CD4-positive, alpha-beta memory T cell (primary cell): ENCODE measurements at regions not wholly inside any gene's neighbourhood (a gene's known extent, or its start where the extent isn't known, plus 50 kb on each side); places are given as distances from the start of the nearest gene placed in this dataset.

Experiments used
- CTCF ChIA-PET: fragments of 350-600 bp; sonication (Branson Sonifier 250); formaldehyde crosslinking; loops from one replicate; lab custom pipeline; 2021; ENCODE audit warnings: inconsistent platforms; ENCODE audit not compliant: partially characterized antibody; lab: Charles Lee
- POLR2A ChIA-PET: fragments of 350-600 bp; sonication (Branson Sonifier 250); formaldehyde crosslinking; loops from one replicate; lab custom pipeline; 2021; ENCODE audit not compliant: partially characterized antibody; lab: Charles Lee
- DNase-seq, 5 donors: peaks; one replicate each; pipeline versions ENCODE4 v3.0.0 to v3.0.0-alpha.2; 2020 to 2022; ENCODE audit warnings: mixed read lengths in 1 of 5
- H3K27ac ChIP-seq: one replicate; pipeline ENCODE4 v1.7.0; 2013; ENCODE audit warnings: low read depth, low read length
- H3K27me3 ChIP-seq: 2 replicates; pipeline ENCODE4 v1.7.0; 2013; ENCODE audit warnings: mild to moderate bottlenecking, low read length, moderate library complexity; ENCODE audit not compliant: insufficient read depth
- H3K36me3 ChIP-seq: 2 replicates; pipeline ENCODE4 v1.7.0; 2013; ENCODE audit warnings: mild to moderate bottlenecking, low read length, moderate library complexity; ENCODE audit not compliant: insufficient read depth
- H3K4me1 ChIP-seq: 2 replicates; pipeline ENCODE4 v1.7.0; 2013; ENCODE audit warnings: mild to moderate bottlenecking, low read length, moderate library complexity; ENCODE audit not compliant: insufficient read depth
- H3K4me3 ChIP-seq, 2 donors: one replicate each; pipeline ENCODE4 v1.7.0; 2013; ENCODE audit warnings: low read length in 2 of 2, mild to moderate bottlenecking in 1 of 2
- H3K9me3 ChIP-seq, 2 donors: one replicate each; pipeline ENCODE4 v1.7.0; 2013; ENCODE audit warnings: low read length in 2 of 2, control low read depth in 1 of 2; ENCODE audit not compliant: control insufficient read depth in 1 of 2
- H3K27ac Mint-ChIP-seq, 7 donors: one replicate each; pipeline ENCODE4 v1.8.0; 2020 to 2021; ENCODE audit warnings: mixed read lengths in 7 of 7, mild to moderate bottlenecking in 6 of 7, inconsistent platforms in 3 of 7, moderate library complexity in 3 of 7
- H3K27me3 Mint-ChIP-seq, 2 donors: one replicate each; pipeline ENCODE4 v1.8.0; 2020 to 2021; ENCODE audit warnings: mixed read lengths in 2 of 2
- H3K36me3 Mint-ChIP-seq, 2 donors: one replicate each; pipeline ENCODE4 v1.8.0; 2020 to 2021; ENCODE audit warnings: mixed read lengths in 2 of 2, inconsistent platforms in 1 of 2, mild to moderate bottlenecking in 1 of 2
- H3K4me1 Mint-ChIP-seq, 4 donors: one replicate each; pipeline ENCODE4 v1.8.0; 2020 to 2021; ENCODE audit warnings: mixed read lengths in 4 of 4, mild to moderate bottlenecking in 1 of 4
- H3K4me3 Mint-ChIP-seq, 8 donors: one replicate each; pipeline ENCODE4 v1.8.0; 2020 to 2021; ENCODE audit warnings: mixed read lengths in 8 of 8, mild to moderate bottlenecking in 7 of 8, moderate library complexity in 6 of 8, inconsistent platforms in 3 of 8
- H3K9me3 Mint-ChIP-seq, 8 donors: one replicate each; pipeline ENCODE4 v1.8.0; 2020 to 2021; ENCODE audit warnings: mixed read lengths in 8 of 8, mild to moderate bottlenecking in 5 of 8, inconsistent platforms in 3 of 8, moderate library complexity in 1 of 8
- intact Hi-C: fragments of 100-400 bp; cut with micrococcal nuclease; formaldehyde crosslinking; loops from one replicate; pipeline ENCODE4 v1.15.1; 2023

DNA sequence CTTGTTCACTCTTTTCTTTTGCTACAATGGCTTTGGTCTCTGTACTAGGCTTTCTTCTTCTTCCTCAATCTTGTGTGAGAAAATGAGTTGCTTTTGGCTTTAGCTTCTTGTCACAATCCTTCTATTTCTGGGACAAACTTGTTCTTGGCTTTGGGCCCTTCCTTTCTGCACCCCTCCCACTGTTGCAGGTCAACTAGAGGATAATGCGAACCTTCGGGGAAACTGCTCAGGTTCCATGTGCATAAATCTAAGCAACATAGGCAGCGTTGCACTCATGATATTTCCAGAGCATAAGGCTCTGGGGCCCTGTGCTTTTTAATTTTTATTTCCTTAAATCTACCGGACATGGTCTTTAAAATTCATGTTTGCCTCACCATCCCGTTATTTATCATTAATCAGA, 89.8 kb upstream of the LRIG3 start:
- Mint-ChIP-seq H3K27me3 (no peaks in the 10 kb centered on the region), H3K4me3 (no peak overlapping the region), H3K27ac (no peak overlapping the region), H3K36me3 (no peaks in the 10 kb centered on the region), H3K9me3 (peaks cover 0 to 3% (median 0%) of the 10 kb centered on the region in 8 donors), H3K4me1 (no peaks in the 10 kb centered on the region)
- H3K27ac ChIP-seq, result no peak overlapping the region
- no peaks in the 10 kb centered on the region for H3K9me3 ChIP-seq
- H3K4me1 ChIP-seq, result no peaks in the 10 kb centered on the region
- no peak for DNase-seq
- CTCF ChIA-PET, result no interaction called here
- intact Hi-C loops, result no loop called here
- H3K36me3 ChIP-seq, result no peaks in the 10 kb centered on the region
- no peak overlapping the region for H3K4me3 ChIP-seq
- H3K27me3 ChIP-seq, result no peaks in the 10 kb centered on the region
- POLR2A ChIA-PET, result no interaction called here

DNA sequence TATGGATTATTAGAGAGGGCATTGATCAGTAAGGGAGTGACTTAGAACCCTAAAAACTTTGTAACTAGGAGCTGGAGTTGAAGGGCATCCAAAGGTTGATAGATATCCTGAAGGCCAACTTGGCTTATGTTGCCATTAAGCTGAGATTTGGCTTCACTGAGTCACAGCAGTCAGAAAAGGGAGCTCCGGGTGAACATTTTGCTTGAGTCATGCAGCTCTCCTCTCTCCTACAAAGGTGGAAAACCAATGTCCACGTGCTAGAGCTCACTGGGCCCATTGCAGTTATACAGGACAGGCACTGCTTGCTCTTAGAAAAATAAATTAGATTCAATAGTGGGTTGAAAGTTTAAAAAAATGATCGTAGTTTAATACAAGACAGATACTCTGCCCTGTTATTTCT, 87.3 kb upstream of the LRIG3 start:
- intact Hi-C loops, result no loop called here
- no peaks in the 10 kb centered on the region for H3K4me1 ChIP-seq
- Mint-ChIP-seq H3K36me3 (no peaks in the 10 kb centered on the region), H3K4me1 (no peaks in the 10 kb centered on the region), H3K4me3 (no peak overlapping the region), H3K27me3 (no peaks in the 10 kb centered on the region), H3K9me3 (peaks cover 0 to 4% (median under 1%) of the 10 kb centered on the region in 8 donors), H3K27ac (no peak overlapping the region)
- no peak overlapping the region for H3K4me3 ChIP-seq
- ChIA-PET CTCF (no interaction called here), POLR2A (no interaction called here)
- no peaks in the 10 kb centered on the region for H3K9me3 ChIP-seq
- DNase-seq, result no peak
- H3K27ac ChIP-seq, result no peak overlapping the region
- no peaks in the 10 kb centered on the region for H3K27me3 ChIP-seq
- H3K36me3 ChIP-seq, result no peaks in the 10 kb centered on the region

DNA sequence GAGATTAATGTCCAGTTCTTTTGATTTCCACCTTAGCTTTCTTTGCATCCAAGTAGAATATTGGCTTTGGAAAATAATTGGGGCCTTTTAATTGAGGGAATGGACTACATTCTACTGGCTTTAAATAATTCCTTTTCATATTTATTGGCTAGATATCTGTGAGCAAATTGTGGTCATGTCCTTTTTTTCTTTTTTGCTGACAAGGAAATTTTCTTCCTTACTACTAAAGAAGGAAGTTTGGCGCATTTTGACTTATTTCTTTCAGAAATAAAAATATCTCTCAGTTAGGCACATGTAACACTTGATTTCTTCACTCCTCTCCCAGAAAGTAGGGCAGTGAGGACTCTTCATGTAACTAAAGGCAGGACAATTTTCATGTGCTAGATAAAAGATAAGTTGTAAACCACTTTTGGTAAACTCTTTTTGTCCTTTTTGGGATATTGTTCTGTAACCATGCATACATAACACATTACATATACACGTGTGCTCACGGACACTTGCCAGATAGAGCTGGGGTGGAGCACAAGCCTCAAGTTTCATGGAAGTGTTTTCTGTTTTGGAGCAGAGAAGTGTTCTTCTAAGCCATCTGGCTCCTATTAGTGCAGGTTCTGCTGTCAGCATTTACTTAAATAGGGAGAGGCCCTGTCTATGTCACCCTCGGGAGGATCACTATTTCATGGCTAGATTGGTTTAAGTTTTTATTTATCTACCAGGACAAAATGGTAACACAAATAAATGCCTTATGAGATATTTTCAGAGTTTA, 85.1 kb upstream of the LRIG3 start:
- POLR2A ChIA-PET, result no interaction called here
- H3K27me3 ChIP-seq, result no peaks in the 10 kb centered on the region
- H3K4me1 ChIP-seq, result no peaks in the 10 kb centered on the region
- CTCF ChIA-PET, result no interaction called here
- no peaks in the 10 kb centered on the region for H3K36me3 ChIP-seq
- DNase-seq, result no peak
- H3K36me3 Mint-ChIP-seq, result no peaks in the 10 kb centered on the region
- H3K9me3 Mint-ChIP-seq, result peaks cover 0 to 4% (median under 1%) of the 10 kb centered on the region in 8 donors
- no peak overlapping the region for H3K4me3 Mint-ChIP-seq
- intact Hi-C loops, result no loop called here
- no peaks in the 10 kb centered on the region for H3K27me3 Mint-ChIP-seq
- no peak overlapping the region for H3K27ac ChIP-seq
- H3K4me1 Mint-ChIP-seq, result no peaks in the 10 kb centered on the region
- no peak overlapping the region for H3K4me3 ChIP-seq
- no peaks in the 10 kb centered on the region for H3K9me3 ChIP-seq
- no peak overlapping the region for H3K27ac Mint-ChIP-seq

DNA sequence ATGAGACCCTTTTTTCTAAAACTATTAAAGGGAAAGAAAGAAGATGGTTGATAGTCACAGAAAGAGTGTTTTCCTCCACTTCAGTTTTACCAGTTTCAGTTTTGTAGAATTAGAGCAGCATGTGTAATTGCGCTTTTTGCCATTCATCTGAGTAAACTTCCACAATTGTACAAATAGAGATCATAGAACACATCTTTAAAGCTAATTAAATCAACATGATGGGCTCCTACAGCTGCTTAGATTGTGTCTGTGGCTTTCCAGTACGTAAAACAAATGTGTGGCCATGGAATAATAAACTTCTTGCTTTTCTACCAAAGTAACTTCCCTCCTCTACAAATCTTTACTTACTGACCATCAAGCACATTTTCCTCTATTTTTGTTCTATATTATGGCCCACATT, 84.2 kb upstream of the LRIG3 start:
- Mint-ChIP-seq H3K4me3 (no peak overlapping the region), H3K27ac (no peak overlapping the region), H3K36me3 (no peaks in the 10 kb centered on the region), H3K4me1 (no peaks in the 10 kb centered on the region), H3K9me3 (peaks cover 0 to 4% (median under 1%) of the 10 kb centered on the region in 8 donors), H3K27me3 (no peaks in the 10 kb centered on the region)
- no peak for DNase-seq
- intact Hi-C loops, result no loop called here
- POLR2A ChIA-PET, result no interaction called here
- H3K27me3 ChIP-seq, result no peaks in the 10 kb centered on the region
- CTCF ChIA-PET, result no interaction called here
- no peaks in the 10 kb centered on the region for H3K36me3 ChIP-seq
- H3K4me3 ChIP-seq, result no peak overlapping the region
- H3K9me3 ChIP-seq, result no peaks in the 10 kb centered on the region
- H3K4me1 ChIP-seq, result no peaks in the 10 kb centered on the region
- no peak overlapping the region for H3K27ac ChIP-seq

DNA sequence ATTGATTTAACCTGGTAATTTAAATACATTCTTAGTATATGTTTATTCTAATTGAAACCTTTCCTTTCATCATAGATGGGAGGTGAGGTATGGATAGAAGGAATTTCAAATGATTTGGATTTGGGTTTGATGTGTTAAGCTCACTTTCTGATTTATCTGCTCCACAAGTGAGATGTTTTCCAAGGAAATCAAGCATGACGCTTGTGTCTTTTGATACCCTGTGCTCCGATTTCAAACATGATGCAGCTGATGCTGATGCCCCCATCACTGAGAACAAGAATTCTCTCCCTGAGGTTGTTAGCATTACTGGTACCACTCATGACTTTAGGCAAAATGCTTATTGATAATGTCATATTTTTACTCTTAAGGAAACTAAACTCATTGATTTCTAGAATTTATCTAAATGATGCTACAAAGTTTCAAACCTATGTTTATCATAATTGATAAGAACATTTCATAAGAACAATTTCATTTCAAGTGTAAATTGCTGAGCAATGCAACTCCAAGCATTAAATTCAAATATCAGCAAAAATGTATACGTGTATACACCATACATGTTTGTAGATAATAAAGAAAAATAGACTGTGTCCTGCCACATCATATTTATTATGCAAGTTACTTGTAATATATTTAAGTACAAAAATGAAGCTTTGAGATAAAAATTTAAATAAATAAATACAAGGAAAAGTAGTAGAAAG, 75.5 kb upstream of the LRIG3 start:
- H3K4me1 ChIP-seq, result no peaks in the 10 kb centered on the region
- peaks cover 0 to 8% (median 3%) of the 10 kb centered on the region in 8 donors for H3K9me3 Mint-ChIP-seq
- H3K4me1 Mint-ChIP-seq, result no peaks in the 10 kb centered on the region
- no peaks in the 10 kb centered on the region for H3K9me3 ChIP-seq
- CTCF ChIA-PET, result no interaction called here
- H3K27ac Mint-ChIP-seq, result no peak overlapping the region
- no peaks in the 10 kb centered on the region for H3K36me3 Mint-ChIP-seq
- H3K4me3 ChIP-seq, result no peak overlapping the region
- H3K36me3 ChIP-seq, result no peaks in the 10 kb centered on the region
- no peaks in the 10 kb centered on the region for H3K27me3 ChIP-seq
- intact Hi-C loops, result no loop called here
- no peaks in the 10 kb centered on the region for H3K27me3 Mint-ChIP-seq
- POLR2A ChIA-PET, result no interaction called here
- no peak for DNase-seq
- H3K27ac ChIP-seq, result no peak overlapping the region
- no peak overlapping the region for H3K4me3 Mint-ChIP-seq

DNA sequence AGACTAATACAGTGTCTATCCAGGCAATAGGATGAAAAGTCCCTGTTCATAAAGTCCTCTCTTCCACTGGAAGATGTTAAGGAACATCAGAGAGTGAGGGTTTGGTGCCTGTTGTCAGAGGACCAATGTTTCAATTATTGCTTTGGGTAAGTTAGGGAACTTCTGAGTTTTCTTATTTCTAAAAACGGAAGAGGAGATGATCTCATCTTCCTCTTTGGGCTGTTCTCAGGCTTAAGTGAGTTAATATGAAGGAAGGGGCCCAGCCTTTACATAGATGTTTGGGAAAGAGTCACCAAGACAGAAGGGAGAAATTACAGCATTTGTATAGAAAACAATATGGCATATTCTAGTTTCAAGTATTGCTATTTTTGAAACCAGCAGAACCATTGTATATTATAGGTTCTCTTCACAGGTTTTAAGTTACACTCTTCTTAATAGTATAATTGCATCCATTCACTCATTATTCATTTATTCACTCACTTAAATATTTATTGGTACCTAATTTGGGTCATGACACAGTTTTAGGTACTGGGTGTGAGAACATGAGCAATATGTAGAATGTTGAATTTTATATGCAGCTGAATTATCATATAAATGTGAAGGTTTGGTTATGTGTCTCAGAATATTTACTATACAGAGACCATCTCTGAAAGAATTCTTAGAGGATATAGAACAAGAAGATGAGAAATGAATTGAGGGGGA, 68.5 kb upstream of the LRIG3 start:
- H3K4me1 ChIP-seq, result no peaks in the 10 kb centered on the region
- intact Hi-C loops, result no loop called here
- peaks cover 3 to 17% (median 9%) of the 10 kb centered on the region in 8 donors for H3K9me3 Mint-ChIP-seq
- H3K27me3 ChIP-seq, result no peaks in the 10 kb centered on the region
- H3K4me3 ChIP-seq, result no peak overlapping the region
- POLR2A ChIA-PET, result no interaction called here
- no peaks in the 10 kb centered on the region for H3K4me1 Mint-ChIP-seq
- H3K4me3 Mint-ChIP-seq, result no peak overlapping the region
- H3K36me3 ChIP-seq, result no peaks in the 10 kb centered on the region
- no peak overlapping the region for H3K27ac Mint-ChIP-seq
- H3K27ac ChIP-seq, result no peak overlapping the region
- H3K27me3 Mint-ChIP-seq, result no peaks in the 10 kb centered on the region
- DNase-seq, result no peak
- H3K9me3 ChIP-seq, result no peaks in the 10 kb centered on the region
- no peaks in the 10 kb centered on the region for H3K36me3 Mint-ChIP-seq
- CTCF ChIA-PET, result no interaction called here

DNA sequence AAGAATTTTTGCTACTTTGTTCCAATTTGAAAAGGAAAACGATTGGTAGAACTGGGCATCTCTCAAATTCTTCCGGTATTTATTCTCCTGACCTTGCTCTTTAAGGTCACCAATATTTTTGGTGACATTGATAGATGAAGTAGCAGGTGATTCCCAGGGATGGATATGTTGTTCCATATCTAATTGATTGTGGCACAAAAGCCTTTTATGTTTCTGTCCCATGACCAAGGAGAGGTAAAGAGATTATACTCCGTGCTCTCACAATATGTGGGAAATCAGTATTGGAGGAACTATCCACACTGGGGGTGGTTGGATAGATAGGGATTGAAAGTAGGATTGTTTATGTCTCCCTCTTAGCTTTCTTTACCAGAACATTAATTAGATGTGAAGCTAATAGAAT, 61.7 kb upstream of the LRIG3 start:
- Histone ChIP-seq H3K9me3 (no peaks in the 10 kb centered on the region), H3K27ac (no peak overlapping the region), H3K27me3 (no peaks in the 10 kb centered on the region), H3K4me1 (no peaks in the 10 kb centered on the region), H3K4me3 (no peak overlapping the region), H3K36me3 (no peaks in the 10 kb centered on the region)
- CTCF ChIA-PET, result no interaction called here
- DNase-seq, result no peak
- peaks cover 0 to 9% (median under 1%) of the 10 kb centered on the region in 8 donors for H3K9me3 Mint-ChIP-seq
- POLR2A ChIA-PET, result no interaction called here
- no peaks in the 10 kb centered on the region for H3K36me3 Mint-ChIP-seq
- no peaks in the 10 kb centered on the region for H3K4me1 Mint-ChIP-seq
- intact Hi-C loops, result no loop called here
- no peak overlapping the region for H3K27ac Mint-ChIP-seq
- H3K4me3 Mint-ChIP-seq, result no peak overlapping the region
- H3K27me3 Mint-ChIP-seq, result no peaks in the 10 kb centered on the region
